Spleen (tissue), 7 donors: ENCODE measurements at regions not wholly inside any gene's neighbourhood (a gene's known extent, or its start where the extent isn't known, plus 50 kb on each side); places are given as distances from the start of the nearest gene placed in this dataset.

ENCODE experiments used
- CTCF ChIP-seq, 11 experiments: fragments of 200-600 bp in 7 of 11; fragments of 450-650 bp in 4 of 11; sonication (generic) in 4 of 11; IDR thresholded peaks in 8 of 11; conservative IDR thresholded peaks in 3 of 11; 1 replicate in 7 of 11; 2 replicates in 4 of 11; pipeline versions ENCODE4 v1.4.0 to v1.8.0; 2016 to 2021; ENCODE audit warnings: antibody characterized with exemption in 11 of 11, inconsistent platforms in 4 of 11, mild to moderate bottlenecking in 1 of 11
- POLR2A ChIP-seq, 3 donors: fragments of 450-650 bp; IDR thresholded peaks; one replicate each; pipeline ENCODE4 v1.5.1; 2017; ENCODE audit warnings: antibody characterized with exemption in 3 of 3, mild to moderate bottlenecking in 1 of 3
- donor health status: DM: no; HTN: no; CAD: no; lungs with moderate emphysema.
- donor health status: DM: no; HTN: no; CAD: no.
- donor health status: DM: no; HTN: no; CAD: no.

DNA sequence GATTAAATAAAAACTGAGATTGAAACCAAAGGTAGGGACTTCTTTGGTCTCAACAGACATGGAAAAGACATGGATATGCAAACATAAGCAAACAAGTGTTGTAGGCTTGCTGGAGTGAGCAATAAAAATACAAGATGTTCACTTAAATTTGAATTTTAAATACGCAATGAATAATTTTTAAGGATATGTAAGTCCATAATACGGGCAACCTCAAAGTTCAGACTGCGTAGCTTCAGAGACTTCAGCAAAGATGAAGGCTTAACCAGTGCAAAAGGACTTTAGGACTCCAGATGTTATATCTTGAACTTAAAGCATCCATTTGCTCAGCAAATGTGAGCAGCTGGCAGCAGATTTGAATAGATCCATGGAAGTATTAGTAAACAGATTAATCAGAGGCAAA, 549.3 kb downstream of the ARAP2 start:
- TF ChIP-seq CTCF (IDR thresholded peaks at IDR 0.05 in 8 of 11, conservative IDR thresholded peaks at IDR 0.05 in 3 of 11) (no peak), POLR2A (IDR thresholded peaks at IDR 0.05) (no peak)
